HepG2 (cell line): ENCODE measurements at regions not wholly inside any gene's neighbourhood (a gene's known extent, or its start where the extent isn't known, plus 50 kb on each side); places are given as distances from the start of the nearest gene placed in this dataset.
A peak's percentile ranks its signal among the peaks of the same experiment; 100 is the strongest.

ENCODE experiments used
- ATAC-seq: fragments of 200-7000 bp; cut with Tn5 transposase; 3 replicates; pipeline ENCODE4 v1.9.1; 2020; ENCODE audit warnings: mild to moderate bottlenecking, moderate library complexity
- BruUV-seq: library from RNA; stranded (reverse); fragments of 400-500 nt; replicated peaks from 2 replicates; lab custom pipeline; 2021; lab: Mats Ljungman, UMichigan
- CTCF ChIA-PET: fragments of 300-600 bp; formaldehyde crosslinking; extraction: SDS; loops from one replicate; lab custom pipeline; 2021; ENCODE audit warnings: low total read pairs, inconsistent platforms, low intra/inter-chr PET ratio; lab: Yijun Ruan, JAX
- POLR2A ChIA-PET: fragments of 350-600 bp; sonication (Branson Sonifier 250); formaldehyde crosslinking; loops from one replicate; lab custom pipeline; 2020; ENCODE audit warnings: antibody characterized with exemption, inconsistent platforms; lab: Yijun Ruan, JAX
- DNase-seq: peaks from one replicate; pipeline ENCODE4 v3.0.0-alpha.2; 2015; ENCODE audit warnings: low spot score
- FAIRE-seq: peaks from 3 replicates; lab custom pipeline; 2011; peaks lifted over from hg19 to GRCh38; lab: Jason Lieb, UNC
- H2AFZ ChIP-seq: one replicate; pipeline ENCODE4 v1.6.1; 2011; ENCODE audit warnings: low read length, inconsistent platforms
- H3K27ac ChIP-seq: fragments of 300-600 bp; 3 replicates; pipeline ENCODE4 v1.8.0; 2011; ENCODE audit warnings: mixed run types, mild to moderate bottlenecking, mixed read lengths, low read length, inconsistent platforms; ENCODE audit not compliant: insufficient read depth; ENCODE audit errors: extremely low read length
- H3K27me3 ChIP-seq, 2 experiments: fragments of 200-600 bp in 1 of 2; 2 replicates in 1 of 2; 3 replicates in 1 of 2; pipeline versions ENCODE4 v1.6.0 to v1.8.0; 2011; ENCODE audit warnings: low read length in 2 of 2, mild to moderate bottlenecking in 2 of 2, moderate library complexity in 2 of 2, inconsistent platforms in 1 of 2; ENCODE audit not compliant: insufficient read depth in 2 of 2, control insufficient read depth in 1 of 2
- H3K36me3 ChIP-seq, 2 experiments: fragments of 200-600 bp in 1 of 2; replicated peaks in 1 of 2; 2 replicates in 1 of 2; 3 replicates in 1 of 2; pipeline versions ENCODE4 v1.5.1 to v1.8.0; 2011; ENCODE audit warnings: low read length in 2 of 2, inconsistent platforms in 1 of 2; ENCODE audit not compliant: insufficient read depth in 2 of 2, control insufficient read depth in 1 of 2
- H3K4me1 ChIP-seq: 2 replicates; pipeline ENCODE4 v1.5.1; 2012; ENCODE audit warnings: low read length, inconsistent platforms; ENCODE audit not compliant: insufficient read depth
- H3K4me2 ChIP-seq: 2 replicates; pipeline ENCODE4 v1.6.0; 2011; ENCODE audit warnings: low read depth, low read length, inconsistent platforms
- H3K4me3 ChIP-seq, 3 experiments: fragments of 200-600 bp in 1 of 3; sonication (generic), shearing (Covaris generic) in 1 of 3; replicated peaks in 1 of 3; 2 replicates each; pipeline ENCODE4 v1.5.1; 2011 to 2016; ENCODE audit warnings: low read length in 3 of 3, inconsistent platforms in 2 of 3, low read depth in 2 of 3, mild to moderate bottlenecking in 2 of 3, control low read depth in 1 of 3, mixed read lengths in 1 of 3; ENCODE audit not compliant: insufficient read depth in 1 of 3
- H3K79me2 ChIP-seq: one replicate; pipeline ENCODE4 v1.6.1; 2011; ENCODE audit warnings: low read length, inconsistent platforms; ENCODE audit not compliant: insufficient read depth
- H3K9ac ChIP-seq: 2 replicates; pipeline ENCODE4 v1.6.0; 2011; ENCODE audit warnings: mild to moderate bottlenecking, low read depth, low read length, inconsistent platforms; ENCODE audit not compliant: insufficient read depth
- H3K9me3 ChIP-seq: 2 replicates; pipeline ENCODE4 v1.5.1; 2012; ENCODE audit warnings: mild to moderate bottlenecking, low read length
- H4K20me1 ChIP-seq: 2 replicates; pipeline ENCODE4 v1.6.0; 2011; ENCODE audit warnings: inconsistent platforms, mild to moderate bottlenecking, low read length, moderate library complexity; ENCODE audit not compliant: insufficient read depth
- FOXO1 ChIP-seq: sonication (generic); formaldehyde crosslinking; IDR thresholded peaks from 2 replicates; pipeline ENCODE4 v1.4.0; 2020; ENCODE audit warnings: missing genetic modification reagents
- KLF9 ChIP-seq: IDR thresholded peaks from 2 replicates; pipeline ENCODE4 v1.6.1; 2016; ENCODE audit warnings: low read depth
- NCOA1 ChIP-seq: sonication (generic); formaldehyde crosslinking; IDR thresholded peaks from 2 replicates; pipeline ENCODE4 v1.9.0; 2021; ENCODE audit warnings: missing genetic modification reagents
- PHF21A ChIP-seq: sonication (generic); formaldehyde crosslinking; IDR thresholded peaks from 2 replicates; pipeline ENCODE4 v1.5.0; 2020; ENCODE audit warnings: mild to moderate bottlenecking, missing genetic modification reagents
- ZNF292 ChIP-seq: sonication (generic); formaldehyde crosslinking; IDR thresholded peaks from 2 replicates; pipeline ENCODE4 v1.8.1; 2022; ENCODE audit warnings: mild to moderate bottlenecking, low read depth, missing genetic modification reagents, borderline replicate concordance
- ZNF33A ChIP-seq: sonication (generic); formaldehyde crosslinking; IDR thresholded peaks from 2 replicates; pipeline ENCODE4 v1.5.1; 2020; ENCODE audit warnings: missing genetic modification reagents, mild to moderate bottlenecking, moderate library complexity, borderline replicate concordance
- WGBS: methylation state at CpG from one replicate; pipeline ENCODE4 v1.1.6; 2017; ENCODE audit warnings: low lambda C conversion rate; 5-methylcytosine and 5-hydroxymethylcytosine counted together
- in situ Hi-C: cut with HindIII; loops from 2 replicates; pipeline ENCODE4 v1.10.0; 2017; ENCODE audit warnings: low pct_unique_long_range_greater_than_20kb; ENCODE audit not compliant: extremely low pct_ligation_motif_present
- intact Hi-C: fragments of 100-400 bp; cut with micrococcal nuclease; formaldehyde crosslinking; loops from one replicate; pipeline ENCODE4 v1.10.0; 2022; ENCODE audit not compliant: unreplicated experiment

GRCh38 chr7:46942574-46942973, 639.3 kb downstream of the TNS3 start:
- H4K20me1 ChIP-seq: no peaks in the 10 kb centered on the region
- CTCF ChIA-PET: no interaction called here
- H3K79me2 ChIP-seq: no peaks in the 10 kb centered on the region
- in situ Hi-C loops (no loop called here), intact Hi-C loops (no loop called here)
- no peaks in the 10 kb centered on the region for H3K9me3 ChIP-seq
- H3K27me3 ChIP-seq: no peaks in the 10 kb centered on the region
- WGBS: 71% methylated on average over 5 of the region's 5 CpGs
- no peaks in the 10 kb centered on the region for H3K4me1 ChIP-seq
- H3K4me3 ChIP-seq: no peak overlapping the region
- POLR2A ChIA-PET: no interaction called here
- H3K36me3 ChIP-seq: no peaks in the 10 kb centered on the region
- no peak overlapping the region for H3K9ac ChIP-seq
- H3K27ac ChIP-seq: no peak overlapping the region
- H2AFZ ChIP-seq: no peak overlapping the region
- no peak overlapping the region for H3K4me2 ChIP-seq
- no TSS peak for BruUV-seq
- DNase-seq (no peak), ATAC-seq (peak; percentile 57; the same call in 2 of the 3 replicates), FAIRE-seq (no peak)
- TF ChIP-seq ZNF33A (no peak), KLF9 (CRISPR knock-in tag) (no peak), ZNF292 (no peak), PHF21A (CRISPR knock-in tag) (no peak), NCOA1 (no peak)

GRCh38 chr7:46940178-46940577, 641.7 kb downstream of the TNS3 start:
- Histone ChIP-seq H3K4me3 (no peak overlapping the region), H3K4me2 (no peak overlapping the region), H3K4me1 (no peaks in the 10 kb centered on the region), H3K27me3 (no peaks in the 10 kb centered on the region), H3K9me3 (no peaks in the 10 kb centered on the region), H3K79me2 (no peaks in the 10 kb centered on the region), H4K20me1 (no peaks in the 10 kb centered on the region), H3K9ac (no peak overlapping the region), H3K27ac (no peak overlapping the region), H2AFZ (no peak overlapping the region), H3K36me3 (no peaks in the 10 kb centered on the region)
- FAIRE-seq (no peak), ATAC-seq (no peak), DNase-seq (no peak)
- CTCF ChIA-PET: no interaction called here
- WGBS: 53% methylated on average over 5 of the region's 5 CpGs
- POLR2A ChIA-PET: no interaction called here
- no TSS peak for BruUV-seq
- intact Hi-C loops: no loop called here
- no peak for TF ChIP-seq FOXO1 (CRISPR knock-in tag)
- in situ Hi-C loops: no loop called here
